GM12878 (cell line): ENCODE measurements at regions not wholly inside any gene's neighbourhood (a gene's known extent, or its start where the extent isn't known, plus 50 kb on each side); places are given as distances from the start of the nearest gene placed in this dataset.

Experiments used
- ATAC-seq: fragments of 200-7000 bp; cut with Tn5 transposase; 3 replicates; pipeline ENCODE4 v1.9.1; 2020; ENCODE audit warnings: mild to moderate bottlenecking, moderate library complexity
- BruUV-seq: library from RNA; stranded (reverse); fragments of 400-500 nt; replicated peaks from 2 replicates; lab custom pipeline; 2021; lab: Mats Ljungman, UMichigan
- CTCF ChIA-PET: fragments of 300-600 bp; sonication (Branson Sonifier 250); formaldehyde crosslinking; extraction: SDS; loops from one replicate; lab custom pipeline; 2021; ENCODE audit warnings: inconsistent platforms; lab: Yijun Ruan, JAX
- POLR2A ChIA-PET: fragments of 350-600 bp; formaldehyde crosslinking; extraction: SDS; loops from one replicate; lab custom pipeline; 2021; ENCODE audit warnings: inconsistent platforms; lab: Charles Lee
- RAD21 ChIA-PET: fragments of 300-600 bp; sonication (Branson Sonifier 250); formaldehyde crosslinking; loops from one replicate; lab custom pipeline; 2023; ENCODE audit warnings: antibody characterized with exemption; ENCODE audit not compliant: unreplicated experiment; lab: Charles Lee
- SMC1A ChIA-PET: fragments of 300-600 bp; sonication (Branson Sonifier 250); formaldehyde crosslinking; loops from one replicate; lab custom pipeline; 2023; ENCODE audit not compliant: unreplicated experiment, uncharacterized antibody; lab: Charles Lee
- DNase-seq: peaks from one replicate; pipeline ENCODE4 v3.0.0-alpha.2; 2011; ENCODE audit warnings: low read depth, low spot score
- FAIRE-seq: peaks from 3 replicates; lab custom pipeline; 2011; peaks lifted over from hg19 to GRCh38; lab: Jason Lieb, UNC
- H2AFZ ChIP-seq: 2 replicates; pipeline ENCODE4 v1.6.0; 2011; ENCODE audit warnings: low read depth, low read length, control low read depth; ENCODE audit not compliant: control insufficient read depth
- H3K27ac ChIP-seq: 2 replicates; pipeline ENCODE4 v1.5.1; 2011; ENCODE audit warnings: control low read depth; ENCODE audit not compliant: control insufficient read depth, insufficient read depth
- H3K27me3 ChIP-seq, 2 experiments: replicated peaks in 1 of 2; 2 replicates each; pipeline versions ENCODE4 v1.6.0 to v1.6.1; 2011; ENCODE audit warnings: low read length in 1 of 2; ENCODE audit not compliant: control insufficient read depth in 2 of 2, insufficient read depth in 2 of 2
- H3K36me3 ChIP-seq, 2 experiments: 2 replicates each; pipeline ENCODE4 v1.5.1; 2011; ENCODE audit warnings: low read length in 1 of 2; ENCODE audit not compliant: control insufficient read depth in 2 of 2, insufficient read depth in 2 of 2
- H3K4me1 ChIP-seq: 2 replicates; pipeline ENCODE4 v1.6.1; 2011; ENCODE audit warnings: mild to moderate bottlenecking, low read length, moderate library complexity, mixed read lengths; ENCODE audit not compliant: control insufficient read depth, insufficient read depth
- H3K4me2 ChIP-seq: 2 replicates; pipeline ENCODE4 v1.6.0; 2011; ENCODE audit warnings: control low read depth; ENCODE audit not compliant: control insufficient read depth, insufficient read depth
- H3K4me3 ChIP-seq: fragments of 200-600 bp; sonication (generic); 2 replicates; pipeline ENCODE4 v1.5.1; 2016
- H3K79me2 ChIP-seq: 2 replicates; pipeline ENCODE4 v1.6.0; 2011; ENCODE audit warnings: low read length; ENCODE audit not compliant: control insufficient read depth, insufficient read depth
- H3K9ac ChIP-seq: 2 replicates; pipeline ENCODE4 v1.8.0; 2011; ENCODE audit warnings: low read length, control low read depth, mixed read lengths; ENCODE audit not compliant: control insufficient read depth, insufficient read depth
- H3K9me3 ChIP-seq: replicated peaks from 3 replicates; pipeline ENCODE4 v1.5.1; 2011; ENCODE audit warnings: mild to moderate bottlenecking, low read length; ENCODE audit not compliant: control insufficient read depth, insufficient read depth
- H4K20me1 ChIP-seq: 2 replicates; pipeline ENCODE4 v1.6.0; 2011; ENCODE audit not compliant: control insufficient read depth, insufficient read depth
- BACH1 ChIP-seq: fragments of 450-650 bp; IDR thresholded peaks from 2 replicates; pipeline ENCODE4 v1.6.1; 2017; ENCODE audit warnings: mild to moderate bottlenecking, borderline replicate concordance
- EP300 ChIP-seq, 2 experiments: fragments of 150-350 bp in 1 of 2; IDR thresholded peaks; 2 replicates each; pipeline ENCODE4 v1.6.1; 2011 to 2012; ENCODE audit warnings: low read depth in 2 of 2, low read length in 2 of 2, borderline replicate concordance in 1 of 2, improper control_type of control experiment in 1 of 2, inconsistent platforms in 1 of 2; ENCODE audit not compliant: control insufficient read depth in 1 of 2
- JUND ChIP-seq: IDR thresholded peaks from 2 replicates; pipeline ENCODE4 v1.6.1; 2012; ENCODE audit warnings: low read depth, mild to moderate bottlenecking, low read length, improper control_type of control experiment, moderate library complexity
- KDM1A ChIP-seq: fragments of 200-600 bp; sonication (generic); IDR thresholded peaks from 2 replicates; pipeline ENCODE4 v1.6.1; 2016; ENCODE audit warnings: borderline replicate concordance
- POLR2AphosphoS2 ChIP-seq: IDR thresholded peaks from 2 replicates; pipeline ENCODE4 v1.6.1; 2011; ENCODE audit warnings: low read depth, mild to moderate bottlenecking, low read length, improper control_type of control experiment, moderate library complexity
- SMARCA5 ChIP-seq: fragments of 450-650 bp; IDR thresholded peaks from 2 replicates; pipeline ENCODE4 v1.6.1; 2017; ENCODE audit warnings: mild to moderate bottlenecking
- SRF ChIP-seq, 2 experiments: IDR thresholded peaks; 2 replicates each; pipeline ENCODE4 v1.6.1; 2011; ENCODE audit warnings: low read depth in 2 of 2, low read length in 2 of 2, mild to moderate bottlenecking in 1 of 2, moderate library complexity in 1 of 2
- TBL1XR1 ChIP-seq: IDR thresholded peaks from 2 replicates; pipeline ENCODE4 v1.6.1; 2012; ENCODE audit warnings: low read depth, low read length, improper control_type of control experiment
- TCF3 ChIP-seq: IDR thresholded peaks from 2 replicates; pipeline ENCODE4 v1.6.1; 2012; ENCODE audit warnings: low read depth, mild to moderate bottlenecking, low read length, borderline replicate concordance; ENCODE audit not compliant: insufficient read depth
- ZNF217 ChIP-seq: fragments of 450-650 bp; IDR thresholded peaks from 2 replicates; pipeline ENCODE4 v1.6.1; 2017; ENCODE audit warnings: antibody characterized with exemption, mild to moderate bottlenecking
- WGBS: methylation state at CpG from one replicate; pipeline ENCODE4 v1.1.6; 2016; ENCODE audit warnings: low lambda C conversion rate; ENCODE audit not compliant: insufficient replicate concordance, insufficient coverage; ENCODE audit errors: missing lambda C conversion rate; 5-methylcytosine and 5-hydroxymethylcytosine counted together
- in situ Hi-C: fragments of 300-500 bp; cut with MboI; formaldehyde crosslinking; loops from 9 replicates; pipeline ENCODE4 v1.14.3; 2018; ENCODE audit warnings: mixed read lengths
- intact Hi-C: fragments of 100-400 bp; cut with micrococcal nuclease; formaldehyde crosslinking; loops from one replicate; pipeline ENCODE4 v1.14.2; 2022; ENCODE audit not compliant: unreplicated experiment
- TF ChIP-seq, protein P1 (sequence below): fragments of 450-650 bp; IDR thresholded peaks from 2 replicates; pipeline ENCODE4 v1.6.1; 2017; ENCODE audit warnings: mild to moderate bottlenecking, moderate library complexity
- TF ChIP-seq, protein P2 (sequence below): fragments of 150-350 bp; IDR thresholded peaks from 2 replicates; pipeline ENCODE4 v1.6.1; 2014; ENCODE audit warnings: mild to moderate bottlenecking, low read depth, low read length
- TF ChIP-seq, protein P3 (sequence below): fragments of 450-650 bp; formaldehyde crosslinking; IDR thresholded peaks from 2 replicates; pipeline ENCODE4 v1.4.0; 2020; ENCODE audit warnings: mild to moderate bottlenecking, moderate library complexity
- TF ChIP-seq, protein P4 (sequence below): fragments of 450-650 bp; IDR thresholded peaks from 2 replicates; pipeline ENCODE4 v1.6.1; 2017; ENCODE audit warnings: borderline replicate concordance

GRCh38 chr2:219908538-219908937 is 281.1 kb downstream of the SLC4A3 start:
- H2AFZ ChIP-seq, result no peak overlapping the region
- no peak overlapping the region for H3K9ac ChIP-seq
- FAIRE-seq (no peak), ATAC-seq (no peak), DNase-seq (no peak)
- in situ Hi-C loops (no loop called here), intact Hi-C loops (no loop called here)
- H3K4me3 ChIP-seq, result no peak overlapping the region
- TF ChIP-seq JUND, result no peak
- TF ChIP-seq SRF (IDR thresholded peaks at IDR 0.05; ENCODE audit: low read depth in 2 of 2, low read length in 2 of 2), result no peak
- TF ChIP-seq EP300 (IDR thresholded peaks at IDR 0.05; ENCODE audit: borderline replicate concordance in 1 of 2, control insufficient read depth in 1 of 2, low read depth in 2 of 2, low read length in 2 of 2), result no peak
- no peak for TF ChIP-seq KDM1A
- TF ChIP-seq, protein P1, sequence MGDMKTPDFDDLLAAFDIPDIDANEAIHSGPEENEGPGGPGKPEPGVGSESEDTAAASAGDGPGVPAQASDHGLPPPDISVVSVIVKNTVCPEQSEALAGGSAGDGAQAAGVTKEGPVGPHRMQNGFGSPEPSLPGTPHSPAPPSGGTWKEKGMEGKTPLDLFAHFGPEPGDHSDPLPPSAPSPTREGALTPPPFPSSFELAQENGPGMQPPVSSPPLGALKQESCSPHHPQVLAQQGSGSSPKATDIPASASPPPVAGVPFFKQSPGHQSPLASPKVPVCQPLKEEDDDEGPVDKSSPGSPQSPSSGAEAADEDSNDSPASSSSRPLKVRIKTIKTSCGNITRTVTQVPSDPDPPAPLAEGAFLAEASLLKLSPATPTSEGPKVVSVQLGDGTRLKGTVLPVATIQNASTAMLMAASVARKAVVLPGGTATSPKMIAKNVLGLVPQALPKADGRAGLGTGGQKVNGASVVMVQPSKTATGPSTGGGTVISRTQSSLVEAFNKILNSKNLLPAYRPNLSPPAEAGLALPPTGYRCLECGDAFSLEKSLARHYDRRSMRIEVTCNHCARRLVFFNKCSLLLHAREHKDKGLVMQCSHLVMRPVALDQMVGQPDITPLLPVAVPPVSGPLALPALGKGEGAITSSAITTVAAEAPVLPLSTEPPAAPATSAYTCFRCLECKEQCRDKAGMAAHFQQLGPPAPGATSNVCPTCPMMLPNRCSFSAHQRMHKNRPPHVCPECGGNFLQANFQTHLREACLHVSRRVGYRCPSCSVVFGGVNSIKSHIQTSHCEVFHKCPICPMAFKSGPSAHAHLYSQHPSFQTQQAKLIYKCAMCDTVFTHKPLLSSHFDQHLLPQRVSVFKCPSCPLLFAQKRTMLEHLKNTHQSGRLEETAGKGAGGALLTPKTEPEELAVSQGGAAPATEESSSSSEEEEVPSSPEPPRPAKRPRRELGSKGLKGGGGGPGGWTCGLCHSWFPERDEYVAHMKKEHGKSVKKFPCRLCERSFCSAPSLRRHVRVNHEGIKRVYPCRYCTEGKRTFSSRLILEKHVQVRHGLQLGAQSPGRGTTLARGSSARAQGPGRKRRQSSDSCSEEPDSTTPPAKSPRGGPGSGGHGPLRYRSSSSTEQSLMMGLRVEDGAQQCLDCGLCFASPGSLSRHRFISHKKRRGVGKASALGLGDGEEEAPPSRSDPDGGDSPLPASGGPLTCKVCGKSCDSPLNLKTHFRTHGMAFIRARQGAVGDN, result no peak
- TF ChIP-seq, protein P2, sequence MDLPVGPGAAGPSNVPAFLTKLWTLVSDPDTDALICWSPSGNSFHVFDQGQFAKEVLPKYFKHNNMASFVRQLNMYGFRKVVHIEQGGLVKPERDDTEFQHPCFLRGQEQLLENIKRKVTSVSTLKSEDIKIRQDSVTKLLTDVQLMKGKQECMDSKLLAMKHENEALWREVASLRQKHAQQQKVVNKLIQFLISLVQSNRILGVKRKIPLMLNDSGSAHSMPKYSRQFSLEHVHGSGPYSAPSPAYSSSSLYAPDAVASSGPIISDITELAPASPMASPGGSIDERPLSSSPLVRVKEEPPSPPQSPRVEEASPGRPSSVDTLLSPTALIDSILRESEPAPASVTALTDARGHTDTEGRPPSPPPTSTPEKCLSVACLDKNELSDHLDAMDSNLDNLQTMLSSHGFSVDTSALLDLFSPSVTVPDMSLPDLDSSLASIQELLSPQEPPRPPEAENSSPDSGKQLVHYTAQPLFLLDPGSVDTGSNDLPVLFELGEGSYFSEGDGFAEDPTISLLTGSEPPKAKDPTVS, result no peak
- TF ChIP-seq BACH1, result no peak
- TF ChIP-seq, protein P3, sequence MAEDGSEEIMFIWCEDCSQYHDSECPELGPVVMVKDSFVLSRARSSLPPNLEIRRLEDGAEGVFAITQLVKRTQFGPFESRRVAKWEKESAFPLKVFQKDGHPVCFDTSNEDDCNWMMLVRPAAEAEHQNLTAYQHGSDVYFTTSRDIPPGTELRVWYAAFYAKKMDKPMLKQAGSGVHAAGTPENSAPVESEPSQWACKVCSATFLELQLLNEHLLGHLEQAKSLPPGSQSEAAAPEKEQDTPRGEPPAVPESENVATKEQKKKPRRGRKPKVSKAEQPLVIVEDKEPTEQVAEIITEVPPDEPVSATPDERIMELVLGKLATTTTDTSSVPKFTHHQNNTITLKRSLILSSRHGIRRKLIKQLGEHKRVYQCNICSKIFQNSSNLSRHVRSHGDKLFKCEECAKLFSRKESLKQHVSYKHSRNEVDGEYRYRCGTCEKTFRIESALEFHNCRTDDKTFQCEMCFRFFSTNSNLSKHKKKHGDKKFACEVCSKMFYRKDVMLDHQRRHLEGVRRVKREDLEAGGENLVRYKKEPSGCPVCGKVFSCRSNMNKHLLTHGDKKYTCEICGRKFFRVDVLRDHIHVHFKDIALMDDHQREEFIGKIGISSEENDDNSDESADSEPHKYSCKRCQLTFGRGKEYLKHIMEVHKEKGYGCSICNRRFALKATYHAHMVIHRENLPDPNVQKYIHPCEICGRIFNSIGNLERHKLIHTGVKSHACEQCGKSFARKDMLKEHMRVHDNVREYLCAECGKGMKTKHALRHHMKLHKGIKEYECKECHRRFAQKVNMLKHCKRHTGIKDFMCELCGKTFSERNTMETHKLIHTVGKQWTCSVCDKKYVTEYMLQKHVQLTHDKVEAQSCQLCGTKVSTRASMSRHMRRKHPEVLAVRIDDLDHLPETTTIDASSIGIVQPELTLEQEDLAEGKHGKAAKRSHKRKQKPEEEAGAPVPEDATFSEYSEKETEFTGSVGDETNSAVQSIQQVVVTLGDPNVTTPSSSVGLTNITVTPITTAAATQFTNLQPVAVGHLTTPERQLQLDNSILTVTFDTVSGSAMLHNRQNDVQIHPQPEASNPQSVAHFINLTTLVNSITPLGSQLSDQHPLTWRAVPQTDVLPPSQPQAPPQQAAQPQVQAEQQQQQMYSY, result no peak
- TF ChIP-seq ZNF217, result no peak
- TF ChIP-seq POLR2AphosphoS2, result no peak
- TF ChIP-seq TBL1XR1, result no peak
- TF ChIP-seq, protein P4, sequence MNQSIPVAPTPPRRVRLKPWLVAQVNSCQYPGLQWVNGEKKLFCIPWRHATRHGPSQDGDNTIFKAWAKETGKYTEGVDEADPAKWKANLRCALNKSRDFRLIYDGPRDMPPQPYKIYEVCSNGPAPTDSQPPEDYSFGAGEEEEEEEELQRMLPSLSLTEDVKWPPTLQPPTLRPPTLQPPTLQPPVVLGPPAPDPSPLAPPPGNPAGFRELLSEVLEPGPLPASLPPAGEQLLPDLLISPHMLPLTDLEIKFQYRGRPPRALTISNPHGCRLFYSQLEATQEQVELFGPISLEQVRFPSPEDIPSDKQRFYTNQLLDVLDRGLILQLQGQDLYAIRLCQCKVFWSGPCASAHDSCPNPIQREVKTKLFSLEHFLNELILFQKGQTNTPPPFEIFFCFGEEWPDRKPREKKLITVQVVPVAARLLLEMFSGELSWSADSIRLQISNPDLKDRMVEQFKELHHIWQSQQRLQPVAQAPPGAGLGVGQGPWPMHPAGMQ, result no peak
- no peak for TF ChIP-seq SMARCA5
- no peak for TF ChIP-seq TCF3
- SMC1A ChIA-PET, result no interaction called here
- CTCF ChIA-PET, result no interaction called here
- H3K4me2 ChIP-seq, result no peak overlapping the region
- H4K20me1 ChIP-seq, result no peaks in the 10 kb centered on the region
- no peaks in the 10 kb centered on the region for H3K79me2 ChIP-seq
- no peaks in the 10 kb centered on the region for H3K36me3 ChIP-seq
- H3K27me3 ChIP-seq, result no peaks in the 10 kb centered on the region
- no peaks in the 10 kb centered on the region for H3K9me3 ChIP-seq
- POLR2A ChIA-PET, result no interaction called here
- no peak overlapping the region for H3K27ac ChIP-seq
- BruUV-seq, result no TSS peak
- RAD21 ChIA-PET, result no interaction called here
- whole genome bisulfite sequencing, result 7% methylated on average over 2 of the region's 2 CpGs
- no peaks in the 10 kb centered on the region for H3K4me1 ChIP-seq
